Uterus (tissue), 2 donors: ENCODE measurements at regions not wholly inside any gene's neighbourhood (a gene's known extent, or its start where the extent isn't known, plus 50 kb on each side); places are given as distances from the start of the nearest gene placed in this dataset.

Experiments
- POLR2A ChIP-seq, 2 donors: fragments of 450-650 bp; IDR thresholded peaks; one replicate each; pipeline ENCODE4 v1.6.1; 2016; ENCODE audit warnings: antibody characterized with exemption in 2 of 2, mild to moderate bottlenecking in 1 of 2, moderate library complexity in 1 of 2
- TF ChIP-seq, protein P1 (sequence below), 4 experiments: fragments of 200-600 bp in 2 of 4; fragments of 450-650 bp in 2 of 4; sonication (generic) in 2 of 4; IDR thresholded peaks; one replicate each; pipeline ENCODE4 v1.5.1; 2016 to 2019; ENCODE audit warnings: antibody characterized with exemption in 4 of 4, mild to moderate bottlenecking in 2 of 4, moderate library complexity in 1 of 4

DNA sequence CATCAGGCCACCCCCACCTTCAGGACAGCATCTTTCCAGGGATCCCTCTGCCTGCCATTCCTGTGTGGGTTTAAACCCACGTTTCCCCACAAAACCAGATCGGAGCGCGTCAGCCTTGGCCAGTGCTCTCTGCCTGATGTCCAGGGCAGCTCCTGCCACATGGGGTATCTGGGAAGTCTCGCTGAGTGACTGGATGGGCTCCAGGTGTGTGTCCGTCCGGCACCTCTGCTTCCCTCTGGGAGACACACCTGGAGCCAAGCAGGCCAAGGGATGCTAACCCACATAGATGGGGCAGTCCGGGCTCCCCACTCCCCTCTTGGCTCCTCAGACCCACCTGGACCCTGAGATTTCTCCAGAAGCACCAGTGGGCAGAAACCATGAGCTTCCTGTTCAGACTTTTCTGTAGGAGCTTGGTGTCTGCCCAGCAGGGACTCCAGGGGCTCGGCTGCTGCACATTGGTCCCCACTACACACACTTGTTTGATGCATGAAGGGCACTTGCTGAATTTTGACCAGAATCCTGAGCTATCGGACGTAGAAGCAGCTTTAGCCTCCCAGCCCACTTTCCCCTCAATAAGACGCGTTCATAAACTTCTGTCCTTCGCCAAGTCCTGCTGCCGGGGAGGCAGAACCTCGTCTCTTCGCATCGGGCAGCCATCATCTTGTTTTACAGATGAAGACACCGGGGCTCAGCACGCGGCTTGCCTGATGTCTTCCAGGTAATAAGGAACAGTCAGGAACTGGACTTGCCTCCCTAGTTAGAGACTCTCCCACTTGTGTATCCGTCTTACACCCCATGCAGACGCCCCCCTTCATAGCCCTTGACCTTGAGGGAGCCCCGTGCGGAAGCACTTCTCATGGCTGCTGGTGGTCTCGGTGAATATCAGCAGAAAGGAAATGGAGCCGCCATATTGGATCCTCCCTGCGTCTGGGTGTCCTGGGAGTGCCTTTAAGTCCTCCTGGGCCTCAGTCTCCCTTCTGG, 91.6 kb upstream of the ZNF469 start:
- TF ChIP-seq, protein P1, sequence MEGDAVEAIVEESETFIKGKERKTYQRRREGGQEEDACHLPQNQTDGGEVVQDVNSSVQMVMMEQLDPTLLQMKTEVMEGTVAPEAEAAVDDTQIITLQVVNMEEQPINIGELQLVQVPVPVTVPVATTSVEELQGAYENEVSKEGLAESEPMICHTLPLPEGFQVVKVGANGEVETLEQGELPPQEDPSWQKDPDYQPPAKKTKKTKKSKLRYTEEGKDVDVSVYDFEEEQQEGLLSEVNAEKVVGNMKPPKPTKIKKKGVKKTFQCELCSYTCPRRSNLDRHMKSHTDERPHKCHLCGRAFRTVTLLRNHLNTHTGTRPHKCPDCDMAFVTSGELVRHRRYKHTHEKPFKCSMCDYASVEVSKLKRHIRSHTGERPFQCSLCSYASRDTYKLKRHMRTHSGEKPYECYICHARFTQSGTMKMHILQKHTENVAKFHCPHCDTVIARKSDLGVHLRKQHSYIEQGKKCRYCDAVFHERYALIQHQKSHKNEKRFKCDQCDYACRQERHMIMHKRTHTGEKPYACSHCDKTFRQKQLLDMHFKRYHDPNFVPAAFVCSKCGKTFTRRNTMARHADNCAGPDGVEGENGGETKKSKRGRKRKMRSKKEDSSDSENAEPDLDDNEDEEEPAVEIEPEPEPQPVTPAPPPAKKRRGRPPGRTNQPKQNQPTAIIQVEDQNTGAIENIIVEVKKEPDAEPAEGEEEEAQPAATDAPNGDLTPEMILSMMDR (IDR thresholded peaks at IDR 0.05) = no peak
- no peak for TF ChIP-seq POLR2A (IDR thresholded peaks at IDR 0.05)
